ENCODE measurements at regions not wholly inside any gene's neighbourhood (a gene's known extent, or its start where the extent isn't known, plus 50 kb on each side); places are given as distances from the start of the nearest gene placed in this dataset.

DNA sequence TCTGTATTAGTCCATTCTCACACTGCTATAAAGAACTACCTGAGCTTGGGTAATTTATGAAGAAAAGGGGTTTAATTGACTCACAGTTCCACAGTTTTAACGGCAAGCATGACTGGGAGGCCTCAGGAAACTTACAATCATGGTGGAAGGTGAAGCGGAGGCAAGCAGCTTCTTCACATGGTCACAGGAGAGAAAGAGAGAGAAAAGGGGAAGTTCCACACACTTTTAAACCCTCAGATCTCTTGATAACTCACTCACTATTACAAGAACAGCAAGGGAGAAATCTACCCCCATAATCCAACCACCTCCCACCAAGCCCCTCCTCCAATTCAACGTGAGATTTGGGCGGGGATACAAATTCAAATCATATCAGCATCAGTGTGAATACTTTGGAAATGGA lies 133.4 kb upstream of the SLC30A5 start:
- TF ChIP-seq TAF1 (IDR thresholded peaks at IDR 0.05; ENCODE audit: borderline replicate concordance, insufficient read depth, low read length) (no peak), POLR2AphosphoS5 (IDR thresholded peaks at IDR 0.05; ENCODE audit: low read depth, low read length) (no peak), FOXP2 (optimal IDR thresholded peaks at IDR 0.05; ENCODE audit: borderline replicate concordance, extremely low read depth, extremely low read length, insufficient read depth) (no peak), SIN3A (IDR thresholded peaks at IDR 0.05; ENCODE audit: borderline replicate concordance, insufficient read depth, low read length) (no peak)
- TF ChIP-seq, protein P1, sequence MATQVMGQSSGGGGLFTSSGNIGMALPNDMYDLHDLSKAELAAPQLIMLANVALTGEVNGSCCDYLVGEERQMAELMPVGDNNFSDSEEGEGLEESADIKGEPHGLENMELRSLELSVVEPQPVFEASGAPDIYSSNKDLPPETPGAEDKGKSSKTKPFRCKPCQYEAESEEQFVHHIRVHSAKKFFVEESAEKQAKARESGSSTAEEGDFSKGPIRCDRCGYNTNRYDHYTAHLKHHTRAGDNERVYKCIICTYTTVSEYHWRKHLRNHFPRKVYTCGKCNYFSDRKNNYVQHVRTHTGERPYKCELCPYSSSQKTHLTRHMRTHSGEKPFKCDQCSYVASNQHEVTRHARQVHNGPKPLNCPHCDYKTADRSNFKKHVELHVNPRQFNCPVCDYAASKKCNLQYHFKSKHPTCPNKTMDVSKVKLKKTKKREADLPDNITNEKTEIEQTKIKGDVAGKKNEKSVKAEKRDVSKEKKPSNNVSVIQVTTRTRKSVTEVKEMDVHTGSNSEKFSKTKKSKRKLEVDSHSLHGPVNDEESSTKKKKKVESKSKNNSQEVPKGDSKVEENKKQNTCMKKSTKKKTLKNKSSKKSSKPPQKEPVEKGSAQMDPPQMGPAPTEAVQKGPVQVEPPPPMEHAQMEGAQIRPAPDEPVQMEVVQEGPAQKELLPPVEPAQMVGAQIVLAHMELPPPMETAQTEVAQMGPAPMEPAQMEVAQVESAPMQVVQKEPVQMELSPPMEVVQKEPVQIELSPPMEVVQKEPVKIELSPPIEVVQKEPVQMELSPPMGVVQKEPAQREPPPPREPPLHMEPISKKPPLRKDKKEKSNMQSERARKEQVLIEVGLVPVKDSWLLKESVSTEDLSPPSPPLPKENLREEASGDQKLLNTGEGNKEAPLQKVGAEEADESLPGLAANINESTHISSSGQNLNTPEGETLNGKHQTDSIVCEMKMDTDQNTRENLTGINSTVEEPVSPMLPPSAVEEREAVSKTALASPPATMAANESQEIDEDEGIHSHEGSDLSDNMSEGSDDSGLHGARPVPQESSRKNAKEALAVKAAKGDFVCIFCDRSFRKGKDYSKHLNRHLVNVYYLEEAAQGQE (IDR thresholded peaks at IDR 0.05; ENCODE audit: insufficient read depth in 1 of 2, low read depth in 2 of 2, low read length in 2 of 2), result no peak

DNA sequence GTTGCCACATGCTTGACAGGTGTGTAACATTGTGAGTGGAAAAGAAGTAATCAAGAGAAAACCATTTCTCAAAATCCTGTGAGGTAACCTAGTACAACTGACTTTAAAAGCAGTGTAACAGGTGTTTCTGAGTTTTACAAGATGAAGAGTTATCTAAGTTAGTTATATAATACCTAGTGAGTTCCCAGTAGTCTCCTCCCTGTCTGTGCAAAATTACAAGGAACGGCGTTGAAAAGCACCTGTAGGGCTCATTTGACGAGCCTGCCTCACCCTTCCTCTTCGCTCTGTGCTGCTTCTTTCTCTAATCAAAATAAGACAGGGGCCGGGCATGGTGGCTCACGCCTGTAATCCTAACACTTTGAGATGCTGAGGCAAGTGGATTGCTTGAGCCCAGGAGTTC lies 132.9 kb upstream of the SLC30A5 start:
- TF ChIP-seq SIN3A (IDR thresholded peaks at IDR 0.05; ENCODE audit: borderline replicate concordance, insufficient read depth, low read length) (no peak), FOXP2 (optimal IDR thresholded peaks at IDR 0.05; ENCODE audit: borderline replicate concordance, extremely low read depth, extremely low read length, insufficient read depth) (no peak), POLR2AphosphoS5 (IDR thresholded peaks at IDR 0.05; ENCODE audit: low read depth, low read length) (no peak), TAF1 (IDR thresholded peaks at IDR 0.05; ENCODE audit: borderline replicate concordance, insufficient read depth, low read length) (no peak)
- TF ChIP-seq, protein P1 (IDR thresholded peaks at IDR 0.05; ENCODE audit: insufficient read depth in 1 of 2, low read depth in 2 of 2, low read length in 2 of 2), result no peak

DNA sequence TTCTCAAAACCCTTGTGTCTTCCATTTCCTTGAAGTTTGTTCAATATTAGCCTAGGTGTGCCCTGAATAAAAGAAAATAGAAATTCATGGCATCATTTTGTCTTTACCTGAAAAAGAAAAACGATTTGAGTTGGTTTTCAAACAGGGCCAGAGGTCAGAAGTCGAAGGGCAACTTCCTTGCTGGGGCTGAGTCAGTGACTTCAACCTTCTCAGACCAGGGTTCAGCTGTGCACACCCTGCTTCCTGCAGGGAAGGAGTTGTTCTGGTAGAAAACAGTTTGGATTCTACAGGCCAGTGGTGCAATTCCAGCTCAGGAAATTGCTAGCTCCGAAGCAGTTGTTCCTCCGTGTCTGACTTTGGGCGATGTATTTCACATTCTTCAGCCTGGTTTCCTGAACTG lies 132.1 kb upstream of the SLC30A5 start:
- TF ChIP-seq, protein P1 (IDR thresholded peaks at IDR 0.05; ENCODE audit: insufficient read depth in 1 of 2, low read depth in 2 of 2, low read length in 2 of 2), result no peak
- TF ChIP-seq FOXP2 (optimal IDR thresholded peaks at IDR 0.05; ENCODE audit: borderline replicate concordance, extremely low read depth, extremely low read length, insufficient read depth), result no peak
- no peak for TF ChIP-seq POLR2AphosphoS5 (IDR thresholded peaks at IDR 0.05; ENCODE audit: low read depth, low read length)

DNA sequence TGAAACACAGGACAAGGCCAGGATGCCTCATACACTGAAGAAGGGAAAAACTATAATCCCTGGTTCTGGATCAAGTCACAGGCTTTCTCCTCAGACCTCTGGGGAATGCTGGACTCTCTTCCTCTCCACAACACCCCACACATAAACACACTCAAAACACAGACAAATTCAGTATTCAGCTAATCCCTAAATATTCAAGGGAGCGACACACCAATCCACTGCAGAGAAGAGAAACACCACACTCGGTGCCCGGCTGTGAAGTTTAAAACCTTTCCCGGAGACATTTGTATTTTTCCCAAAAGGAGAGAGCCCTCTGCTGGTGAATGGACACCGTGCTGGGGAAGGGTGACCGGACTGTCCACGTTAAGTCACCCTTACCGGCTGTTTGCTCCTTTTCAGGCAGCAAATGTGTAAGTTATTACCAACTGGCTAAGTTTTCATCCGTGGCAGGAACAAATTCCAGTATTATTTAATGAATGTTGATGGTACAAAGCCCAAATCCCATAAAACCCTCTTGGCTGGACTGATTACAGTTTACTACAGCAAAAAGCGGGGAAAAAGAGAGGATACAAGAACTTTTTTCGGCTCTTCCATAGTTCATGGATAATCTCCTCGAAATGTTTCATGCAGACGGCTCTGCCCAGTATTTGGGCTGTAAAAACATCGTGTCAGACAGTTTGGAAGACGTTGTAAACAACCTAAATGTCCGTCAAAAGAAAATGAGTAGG lies 130.9 kb upstream of the SLC30A5 start:
- no peak for TF ChIP-seq POLR2AphosphoS5 (IDR thresholded peaks at IDR 0.05; ENCODE audit: low read depth, low read length)
- no peak for TF ChIP-seq SIN3A (IDR thresholded peaks at IDR 0.05; ENCODE audit: borderline replicate concordance, insufficient read depth, low read length)
- TF ChIP-seq, protein P1 (IDR thresholded peaks at IDR 0.05; ENCODE audit: insufficient read depth in 1 of 2, low read depth in 2 of 2, low read length in 2 of 2), result no peak
- no peak for TF ChIP-seq TAF1 (IDR thresholded peaks at IDR 0.05; ENCODE audit: borderline replicate concordance, insufficient read depth, low read length)
- no peak for TF ChIP-seq FOXP2 (optimal IDR thresholded peaks at IDR 0.05; ENCODE audit: borderline replicate concordance, extremely low read depth, extremely low read length, insufficient read depth)

All from PFSK-1 (cell line).